Suprapubic skin (tissue), 4 donors: ENCODE measurements at regions not wholly inside any gene's neighbourhood (a gene's known extent, or its start where the extent isn't known, plus 50 kb on each side); places are given as distances from the start of the nearest gene placed in this dataset.
"Not testable (repeated sequence)": the region's sequence is repeated elsewhere in the genome, so short reads cannot be mapped to it uniquely, and the experiment has no call there.

Source experiments
- DNase-seq, 2 donors: peaks; one replicate each; pipeline ENCODE4 v3.0.0-alpha.2; 2019; ENCODE audit warnings: low spot score in 2 of 2
- H3K27ac ChIP-seq: fragments of 200-600 bp; sonication (generic); one replicate; pipeline ENCODE4 v1.5.1; 2019
- H3K27me3 ChIP-seq: fragments of 200-600 bp; sonication (generic); one replicate; pipeline ENCODE4 v1.5.1; 2019
- H3K36me3 ChIP-seq: fragments of 200-600 bp; sonication (generic); one replicate; pipeline ENCODE4 v1.5.1; 2019
- H3K4me1 ChIP-seq: fragments of 200-600 bp; sonication (generic); one replicate; pipeline ENCODE4 v1.5.1; 2019
- H3K4me3 ChIP-seq: fragments of 200-600 bp; sonication (generic); one replicate; pipeline ENCODE4 v1.5.1; 2019; ENCODE audit warnings: mild to moderate bottlenecking
- H3K9me3 ChIP-seq: fragments of 200-600 bp; sonication (generic); one replicate; pipeline ENCODE4 v1.5.1; 2019
- CTCF ChIP-seq, 2 donors: fragments of 200-600 bp in 1 of 2; fragments of 450-650 bp in 1 of 2; sonication (generic) in 1 of 2; IDR thresholded peaks; one replicate each; pipeline ENCODE4 v1.5.1; 2016 to 2019; ENCODE audit warnings: antibody characterized with exemption in 2 of 2, mild to moderate bottlenecking in 1 of 2, moderate library complexity in 1 of 2
- EP300 ChIP-seq: sonication (generic); formaldehyde crosslinking; IDR thresholded peaks from one replicate; pipeline ENCODE4 v1.6.1; 2017; ENCODE audit warnings: antibody characterized with exemption
- POLR2A ChIP-seq, 2 donors: fragments of 450-650 bp; IDR thresholded peaks; one replicate each; pipeline ENCODE4 v1.6.1; 2017; ENCODE audit warnings: antibody characterized with exemption in 2 of 2, mild to moderate bottlenecking in 2 of 2, moderate library complexity in 2 of 2
- POLR2AphosphoS5 ChIP-seq, 3 donors: sonication (generic); formaldehyde crosslinking; IDR thresholded peaks; one replicate each; pipeline ENCODE4 v1.6.1; 2017; ENCODE audit warnings: antibody characterized with exemption in 3 of 3
- WGBS: methylation state at CpG from one replicate; pipeline ENCODE4 v1.1.5; 2018; 5-methylcytosine and 5-hydroxymethylcytosine counted together

GRCh38 chr1:116297495-116298212, 75.4 kb upstream of the ATP1A1 start:
- no peak overlapping the region for H3K27ac ChIP-seq
- H3K4me1 ChIP-seq = no peaks in the 10 kb centered on the region
- no peak for DNase-seq
- no peaks in the 10 kb centered on the region for H3K36me3 ChIP-seq
- 91% methylated on average over 6 of the region's 18 CpGs for WGBS
- no peaks in the 10 kb centered on the region for H3K27me3 ChIP-seq
- no peak overlapping the region for H3K4me3 ChIP-seq
- TF ChIP-seq EP300 (no peak), POLR2AphosphoS5 (IDR thresholded peaks at IDR 0.05) (no peak), CTCF (IDR thresholded peaks at IDR 0.05) (no peak), POLR2A (IDR thresholded peaks at IDR 0.05) (no peak)
- no peaks in the 10 kb centered on the region for H3K9me3 ChIP-seq

GRCh38 chr1:116298213-116298579, 74.8 kb upstream of the ATP1A1 start:
- not testable (repeated sequence) for H3K27me3 ChIP-seq, DNase-seq, H3K36me3 ChIP-seq, H3K4me3 ChIP-seq, H3K4me1 ChIP-seq, H3K27ac ChIP-seq, H3K9me3 ChIP-seq
- 95% methylated on average over 13 of the region's 15 CpGs for WGBS

GRCh38 chr1:116298746-116299145, 74.3 kb upstream of the ATP1A1 start:
- H3K4me1 ChIP-seq = no peaks in the 10 kb centered on the region
- no peak for TF ChIP-seq POLR2AphosphoS5 (IDR thresholded peaks at IDR 0.05)
- no peaks in the 10 kb centered on the region for H3K36me3 ChIP-seq
- H3K27ac ChIP-seq = peak overlapping the region; percentile 3
- DNase-seq = no peak
- H3K27me3 ChIP-seq = no peaks in the 10 kb centered on the region
- 89% methylated on average over 4 of the region's 4 CpGs for WGBS
- H3K4me3 ChIP-seq = no peak overlapping the region
- H3K9me3 ChIP-seq = no peaks in the 10 kb centered on the region

DNA sequence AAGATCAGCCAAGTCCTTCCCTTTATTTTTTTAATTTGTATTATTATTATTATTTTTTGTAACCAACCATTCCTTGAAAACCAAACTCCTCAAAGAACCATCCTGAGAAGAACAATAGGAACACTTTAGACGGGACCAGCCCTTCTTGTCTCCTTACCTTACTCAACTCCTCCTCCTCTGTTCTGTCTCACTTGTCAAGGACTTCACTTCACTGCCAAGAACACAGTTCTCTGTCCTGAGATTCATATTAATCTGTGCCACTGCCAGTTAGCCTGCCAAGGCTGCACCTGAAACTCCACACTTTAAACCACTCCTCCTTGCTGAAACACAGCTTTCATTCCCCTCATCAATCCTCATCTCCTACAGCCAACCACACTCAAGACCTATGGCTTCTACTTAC, 73.8 kb upstream of the ATP1A1 start:
- DNase-seq = no peak
- peak overlapping the region; percentile 3 for H3K27ac ChIP-seq

DNA sequence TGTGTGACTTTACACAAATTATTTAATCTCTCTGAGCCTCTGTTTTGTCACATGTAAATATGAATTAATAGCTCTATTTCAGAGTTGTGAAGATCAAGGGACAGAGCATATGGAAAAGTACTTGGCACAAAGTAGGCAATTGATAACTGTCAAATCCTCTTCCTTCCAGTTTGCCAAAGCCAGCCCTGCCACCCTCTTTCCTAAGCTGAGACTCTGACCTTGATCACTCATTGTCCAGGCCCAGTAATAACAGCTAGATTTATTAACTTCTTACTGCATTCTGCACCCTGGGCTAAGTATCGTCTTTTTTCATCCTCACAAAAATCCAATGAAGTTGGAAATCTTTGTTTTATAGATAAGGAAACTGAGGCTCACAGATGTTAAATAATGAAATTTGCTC, 70.8 kb upstream of the ATP1A1 start:
- no peaks in the 10 kb centered on the region for H3K9me3 ChIP-seq
- H3K4me1 ChIP-seq = no peaks in the 10 kb centered on the region
- no peaks in the 10 kb centered on the region for H3K27me3 ChIP-seq
- H3K27ac ChIP-seq = no peak overlapping the region
- H3K36me3 ChIP-seq = no peaks in the 10 kb centered on the region
- DNase-seq = no peak
- WGBS = 86% methylated on average over 1 of the region's 1 CpG
- TF ChIP-seq CTCF (IDR thresholded peaks at IDR 0.05) (no peak), EP300 (no peak), POLR2AphosphoS5 (IDR thresholded peaks at IDR 0.05) (no peak), POLR2A (IDR thresholded peaks at IDR 0.05) (no peak)
- H3K4me3 ChIP-seq = no peak overlapping the region

More for the DNA sequence above, 73.8 kb upstream of the ATP1A1 start:
- TF ChIP-seq EP300 (no peak), CTCF (IDR thresholded peaks at IDR 0.05) (no peak), POLR2A (IDR thresholded peaks at IDR 0.05) (no peak), POLR2AphosphoS5 (IDR thresholded peaks at IDR 0.05) (no peak)
- WGBS = 60% methylated on average over 1 of the region's 1 CpG
- H3K9me3 ChIP-seq = no peaks in the 10 kb centered on the region
- no peaks in the 10 kb centered on the region for H3K4me1 ChIP-seq
- no peaks in the 10 kb centered on the region for H3K27me3 ChIP-seq
- H3K36me3 ChIP-seq = no peaks in the 10 kb centered on the region
- no peak overlapping the region for H3K4me3 ChIP-seq

- Histone ChIP-seq H3K27ac (no peak overlapping the region), H3K4me3 (no peak overlapping the region), H3K36me3 (no peaks in the 10 kb centered on the region), H3K9me3 (no peaks in the 10 kb centered on the region), H3K4me1 (peaks cover 20% of the 10 kb centered on the region), H3K27me3 (no peaks in the 10 kb centered on the region)
- WGBS = 47% methylated on average over 2 of the region's 2 CpGs
- no peak for DNase-seq
- no peak for TF ChIP-seq CTCF (IDR thresholded peaks at IDR 0.05)
- no peak for TF ChIP-seq POLR2AphosphoS5 (IDR thresholded peaks at IDR 0.05)
- TF ChIP-seq EP300 = no peak
- TF ChIP-seq POLR2A (IDR thresholded peaks at IDR 0.05) = no peak
Measured at GRCh38 chr1:116306102-116306501, 66.9 kb upstream of the ATP1A1 start.
